ENCODE measurements at regions not wholly inside any gene's neighbourhood (a gene's known extent, or its start where the extent isn't known, plus 50 kb on each side); places are given as distances from the start of the nearest gene placed in this dataset.

GRCh38 chr20:60327971-60328660 lies 369.9 kb downstream of the CDH26 start:
- no peak for TF ChIP-seq CTCF (IDR thresholded peaks at IDR 0.05)
- Mint-ChIP-seq H3K36me3 (ENCODE audit: low read depth) (no peaks in the 10 kb centered on the region), H3K27me3 (ENCODE audit: low read depth) (no peaks in the 10 kb centered on the region), H3K4me1 (ENCODE audit: low read depth) (no peaks in the 10 kb centered on the region), H3K27ac (ENCODE audit: unreplicated experiment) (no peak overlapping the region), H3K9me3 (ENCODE audit: low read depth) (no peaks in the 10 kb centered on the region), H3K4me3 (ENCODE audit: unreplicated experiment) (no peak overlapping the region)
- DNase-seq (ENCODE audit: low spot score): no peak

DNA sequence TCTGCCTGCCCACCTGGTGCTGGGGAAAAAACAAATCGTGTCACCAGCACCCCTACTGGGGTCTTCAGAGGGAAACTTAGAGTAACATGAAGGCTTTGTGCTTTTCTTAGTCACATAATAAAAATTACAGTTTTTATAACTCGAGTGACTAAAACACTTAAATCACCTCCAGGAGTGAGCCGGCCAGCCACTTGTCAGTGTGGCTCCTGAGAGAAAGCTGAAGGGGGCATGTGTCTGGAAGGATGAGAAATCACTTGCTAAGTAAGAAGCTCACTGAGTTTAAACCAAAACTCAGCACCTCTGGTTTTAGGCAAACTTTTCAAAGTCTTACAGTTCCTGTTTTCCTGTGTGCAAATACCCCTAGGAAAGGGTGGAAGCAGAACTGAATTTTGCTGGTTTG lies 372.2 kb downstream of the CDH26 start:
- H3K27ac Mint-ChIP-seq (ENCODE audit: unreplicated experiment): no peak overlapping the region
- no peak overlapping the region for H3K4me3 Mint-ChIP-seq (ENCODE audit: unreplicated experiment)

GRCh38 chr20:60331688-60332300 lies 373.6 kb downstream of the CDH26 start:
- Mint-ChIP-seq H3K36me3 (ENCODE audit: low read depth) (no peaks in the 10 kb centered on the region), H3K4me1 (ENCODE audit: low read depth) (no peaks in the 10 kb centered on the region), H3K27ac (ENCODE audit: unreplicated experiment) (no peak overlapping the region), H3K9me3 (ENCODE audit: low read depth) (no peaks in the 10 kb centered on the region), H3K27me3 (ENCODE audit: low read depth) (no peaks in the 10 kb centered on the region), H3K4me3 (ENCODE audit: unreplicated experiment) (no peak overlapping the region)
- TF ChIP-seq CTCF (IDR thresholded peaks at IDR 0.05): no peak
- DNase-seq (ENCODE audit: low spot score): no peak

More for the DNA sequence above, 372.2 kb downstream of the CDH26 start:
- no peak for DNase-seq (ENCODE audit: low spot score)
- Mint-ChIP-seq H3K4me1 (ENCODE audit: low read depth) (no peaks in the 10 kb centered on the region), H3K36me3 (ENCODE audit: low read depth) (no peaks in the 10 kb centered on the region), H3K9me3 (ENCODE audit: low read depth) (no peaks in the 10 kb centered on the region), H3K27me3 (ENCODE audit: low read depth) (no peaks in the 10 kb centered on the region)
- no peak for TF ChIP-seq CTCF (IDR thresholded peaks at IDR 0.05)

DNA sequence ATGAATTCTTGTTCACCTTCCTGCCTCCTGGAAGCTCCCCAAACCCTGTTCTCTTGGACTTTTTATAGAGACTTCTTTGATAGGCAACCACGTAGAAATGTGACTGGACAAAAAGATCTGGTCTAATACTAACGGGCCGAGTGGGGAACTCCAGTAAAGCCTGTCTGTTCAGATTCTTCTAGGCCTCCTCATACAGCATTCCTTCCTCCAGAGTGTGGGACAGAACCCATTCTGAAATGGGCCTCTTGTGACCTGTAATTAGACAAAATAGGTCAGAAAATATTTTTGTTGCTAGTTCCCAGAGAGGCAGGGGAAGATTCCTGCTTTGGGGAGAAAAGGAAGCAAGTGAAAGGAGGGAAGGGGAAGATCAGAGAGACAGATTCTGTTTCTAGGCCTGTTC lies 374.3 kb downstream of the CDH26 start:
- Mint-ChIP-seq H3K36me3 (ENCODE audit: low read depth) (no peaks in the 10 kb centered on the region), H3K27me3 (ENCODE audit: low read depth) (no peaks in the 10 kb centered on the region), H3K9me3 (ENCODE audit: low read depth) (no peaks in the 10 kb centered on the region), H3K4me3 (ENCODE audit: unreplicated experiment) (no peak overlapping the region), H3K4me1 (ENCODE audit: low read depth) (no peaks in the 10 kb centered on the region), H3K27ac (ENCODE audit: unreplicated experiment) (no peak overlapping the region)
- TF ChIP-seq CTCF (IDR thresholded peaks at IDR 0.05): no peak
- DNase-seq (ENCODE audit: low spot score): no peak

- Mint-ChIP-seq H3K4me1 (ENCODE audit: low read depth) (no peaks in the 10 kb centered on the region), H3K36me3 (ENCODE audit: low read depth) (no peaks in the 10 kb centered on the region), H3K9me3 (ENCODE audit: low read depth) (peaks cover 7% of the 10 kb centered on the region), H3K27ac (ENCODE audit: unreplicated experiment) (no peak overlapping the region), H3K27me3 (ENCODE audit: low read depth) (peaks cover 9% of the 10 kb centered on the region), H3K4me3 (ENCODE audit: unreplicated experiment) (no peak overlapping the region)
- no peak for TF ChIP-seq CTCF (IDR thresholded peaks at IDR 0.05)
- DNase-seq (ENCODE audit: low spot score): no peak
These were observed 376.7 kb downstream of the CDH26 start for GRCh38 chr20:60334911-60335310.
